Ovary (tissue), 7 donors: ENCODE measurements at regions not wholly inside any gene's neighbourhood (a gene's known extent, or its start where the extent isn't known, plus 50 kb on each side); places are given as distances from the start of the nearest gene placed in this dataset.

Experiments used
- DNase-seq, 5 donors: peaks; one replicate each; pipeline ENCODE4 v3.0.0-alpha.2; 2019 to 2020
- H3K27ac ChIP-seq, 2 donors: fragments of 200-600 bp; one replicate each; pipeline versions ENCODE4 v1.5.1 to v1.8.0; 2019 to 2022
- H3K27me3 ChIP-seq: fragments of 200-600 bp; one replicate; pipeline ENCODE4 v1.8.0; 2022
- H3K36me3 ChIP-seq: fragments of 200-600 bp; sonication (generic); one replicate; pipeline ENCODE4 v1.5.1; 2019
- H3K4me1 ChIP-seq: one replicate; pipeline ENCODE4 v1.8.1; 2013; ENCODE audit warnings: mild to moderate bottlenecking, moderate library complexity; ENCODE audit not compliant: insufficient read depth
- H3K4me3 ChIP-seq: fragments of 200-600 bp; sonication (generic); one replicate; pipeline ENCODE4 v1.5.1; 2017
- H3K9me3 ChIP-seq, 2 donors: fragments of 200-600 bp in 1 of 2; sonication (generic) in 1 of 2; one replicate each; pipeline versions ENCODE4 v1.5.1 to v1.8.1; 2013 to 2019; ENCODE audit warnings: mild to moderate bottlenecking in 1 of 2, moderate library complexity in 1 of 2
- CTCF ChIP-seq, 3 donors: fragments of 450-650 bp in 2 of 3; fragments of 200-600 bp in 1 of 3; IDR thresholded peaks; one replicate each; pipeline versions ENCODE4 v1.5.1 to v1.8.0; 2016 to 2022; ENCODE audit warnings: antibody characterized with exemption in 3 of 3, mild to moderate bottlenecking in 1 of 3
- EP300 ChIP-seq: sonication (generic); formaldehyde crosslinking; IDR thresholded peaks from one replicate; pipeline ENCODE4 v1.6.1; 2017; ENCODE audit warnings: antibody characterized with exemption
- POLR2A ChIP-seq: fragments of 450-650 bp; IDR thresholded peaks from one replicate; pipeline ENCODE4 v1.6.1; 2017; ENCODE audit warnings: antibody characterized with exemption, mild to moderate bottlenecking, moderate library complexity
- WGBS, 3 donors: extraction: QIAGEN DNeasy Blood & Tissue Kit in 1 of 3; methylation state at CpG; one replicate each; pipeline versions ENCODE4 v1.1.5 to v1.1.7; 2013 to 2017; 5-methylcytosine and 5-hydroxymethylcytosine counted together
- intact Hi-C, 4 donors: fragments of 100-400 bp; cut with DNase I; formaldehyde crosslinking; loops; one replicate each; pipeline versions ENCODE4 v1.11.0 to v1.15.1; 2022 to 2023
- donor health status: DM: no; HTN: no; CAD: no; lungs with moderate emphysema.
- donor health status: DM: no; HTN: no; CAD: no.
- donor health status: Bipolar disorder and iron deficiency.
- donor health status: DM: no; HTN: no; CAD: no.
- donor health status: DM: yes; HTN: yes; CAD: no.

DNA sequence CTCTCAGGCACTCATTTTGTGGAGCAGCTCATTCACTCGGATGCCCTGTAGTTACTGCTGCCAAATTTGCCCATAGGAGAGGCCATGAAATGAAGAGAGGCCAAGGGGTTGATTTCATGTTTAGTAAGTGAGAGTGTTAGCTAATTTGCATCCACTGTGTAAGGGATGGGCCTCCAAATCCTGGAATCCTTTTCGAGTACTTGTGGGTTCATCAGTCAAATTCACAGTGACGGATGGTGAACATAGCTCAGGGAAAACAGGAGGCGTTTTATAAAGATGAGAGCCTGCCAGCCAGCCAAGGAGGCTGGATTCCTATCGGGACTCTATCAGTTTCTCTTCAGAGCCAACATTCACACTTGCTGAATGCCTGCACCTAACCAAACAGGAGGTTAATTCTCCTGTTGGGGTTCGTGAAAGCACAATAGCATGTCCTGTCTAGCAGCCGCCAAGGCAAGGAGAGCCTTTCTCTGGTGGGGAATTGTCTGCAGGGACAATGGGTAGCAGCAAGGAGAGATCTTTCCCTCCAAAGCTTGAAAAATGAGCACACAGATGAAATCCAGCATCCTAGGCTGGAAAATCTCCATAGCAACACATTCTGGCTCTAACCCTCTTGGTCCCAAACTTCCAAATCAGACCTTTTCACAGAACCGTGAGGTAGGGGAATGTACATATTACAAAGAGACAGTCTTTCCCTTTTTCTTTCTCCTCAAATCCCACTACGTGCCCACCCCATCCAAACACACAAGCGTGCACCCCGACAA lies 231.4 kb upstream of the ECI2 start:
- no peak for TF ChIP-seq CTCF (IDR thresholded peaks at IDR 0.05)
- no peak for TF ChIP-seq POLR2A
- H3K4me1 ChIP-seq, result no peaks in the 10 kb centered on the region
- H3K9me3 ChIP-seq, result no peaks in the 10 kb centered on the region
- 69 to 80% (median 75%) methylated on average over 11 of the region's 11 CpGs for WGBS, 3 donors
- H3K27me3 ChIP-seq, result no peaks in the 10 kb centered on the region
- intact Hi-C loops, result no loop called here
- H3K4me3 ChIP-seq, result no peak overlapping the region
- no peak overlapping the region for H3K27ac ChIP-seq
- H3K36me3 ChIP-seq, result no peaks in the 10 kb centered on the region
- DNase-seq, result no peak

DNA sequence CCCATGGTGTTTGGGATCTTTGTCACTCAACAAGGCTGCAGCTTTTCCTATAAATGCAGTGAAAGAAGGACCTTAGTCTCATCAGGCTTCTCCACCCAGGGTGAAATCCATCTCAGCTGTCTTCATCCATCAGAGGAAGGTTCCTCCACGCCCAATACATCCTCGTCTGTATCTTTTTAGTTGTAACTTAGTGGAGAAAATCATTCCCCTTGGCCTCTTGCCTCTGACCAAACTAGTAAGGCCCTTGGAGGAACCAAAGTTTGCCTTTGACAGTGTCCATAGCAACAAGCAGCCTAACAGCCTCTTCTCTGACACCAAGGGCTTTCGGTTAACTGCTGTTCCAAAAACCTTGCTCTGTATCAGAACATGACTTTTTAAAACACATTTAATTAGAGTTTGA lies 230.3 kb upstream of the ECI2 start:
- Histone ChIP-seq H3K9me3 (no peaks in the 10 kb centered on the region), H3K4me3 (no peak overlapping the region), H3K27ac (no peak overlapping the region), H3K36me3 (no peaks in the 10 kb centered on the region), H3K27me3 (no peaks in the 10 kb centered on the region), H3K4me1 (no peaks in the 10 kb centered on the region)
- WGBS, 3 donors, result 62 to 70% (median 69%) methylated on average over 3 of the region's 3 CpGs
- TF ChIP-seq EP300 (no peak), POLR2A (no peak), CTCF (IDR thresholded peaks at IDR 0.05) (no peak)
- intact Hi-C loops, result no loop called here
- DNase-seq, result no peak

GRCh38 chr6:4364711-4365110 lies 229.3 kb upstream of the ECI2 start:
- intact Hi-C loops, result no loop called here
- H3K36me3 ChIP-seq, result no peaks in the 10 kb centered on the region

GRCh38 chr6:4364172-4364571 lies 228.8 kb upstream of the ECI2 start:
- Histone ChIP-seq H3K27me3 (no peaks in the 10 kb centered on the region), H3K4me1 (peaks cover under 1% of the 10 kb centered on the region), H3K36me3 (no peaks in the 10 kb centered on the region), H3K27ac (no peak overlapping the region), H3K9me3 (no peaks in the 10 kb centered on the region), H3K4me3 (no peak overlapping the region)
- DNase-seq, result no peak
- TF ChIP-seq CTCF (IDR thresholded peaks at IDR 0.05) (no peak), POLR2A (no peak), EP300 (no peak)
- intact Hi-C loops, result no loop called here

More at GRCh38 chr6:4364711-4365110, 229.3 kb upstream of the ECI2 start:
- DNase-seq, result no peak
- Histone ChIP-seq H3K4me3 (no peak overlapping the region), H3K27me3 (no peaks in the 10 kb centered on the region), H3K9me3 (no peaks in the 10 kb centered on the region), H3K27ac (no peak overlapping the region), H3K4me1 (no peaks in the 10 kb centered on the region)
- TF ChIP-seq EP300 (no peak), CTCF (IDR thresholded peaks at IDR 0.05) (no peak), POLR2A (no peak)
